ENCODE measurements at regions not wholly inside any gene's neighbourhood (a gene's known extent, or its start where the extent isn't known, plus 50 kb on each side); places are given as distances from the start of the nearest gene placed in this dataset.
"Not testable (repeated sequence)": the region's sequence is repeated elsewhere in the genome, so short reads cannot be mapped to it uniquely, and the experiment has no call there.

- intact Hi-C loops (cut with DNase I); DNase-seq; H3K4me3 ChIP-seq; H3K36me3 ChIP-seq; H3K27me3 ChIP-seq; H3K27ac ChIP-seq; H3K9me3 ChIP-seq: not testable (repeated sequence)
- WGBS, 2 donors = 50 to 73% methylated on average over 1 of the region's 4 CpGs
- peaks cover 3 to 26% (median 7%) of the 10 kb centered on the region in 3 donors for H3K4me1 ChIP-seq
Observed at GRCh38 chr16:29284159-29284558, 122.4 kb downstream of the NPIPB11 start.

GRCh38 chr16:29278097-29278871 lies 128.2 kb downstream of the NPIPB11 start:
- DNase-seq; H3K27me3 ChIP-seq; H3K36me3 ChIP-seq; H3K27ac ChIP-seq; intact Hi-C loops (cut with DNase I); H3K9me3 ChIP-seq; H3K4me3 ChIP-seq; H3K4me1 ChIP-seq: not testable (repeated sequence)
- 58 to 67% methylated on average over 4 to 6 of the region's 8 CpGs for WGBS, 2 donors

DNA sequence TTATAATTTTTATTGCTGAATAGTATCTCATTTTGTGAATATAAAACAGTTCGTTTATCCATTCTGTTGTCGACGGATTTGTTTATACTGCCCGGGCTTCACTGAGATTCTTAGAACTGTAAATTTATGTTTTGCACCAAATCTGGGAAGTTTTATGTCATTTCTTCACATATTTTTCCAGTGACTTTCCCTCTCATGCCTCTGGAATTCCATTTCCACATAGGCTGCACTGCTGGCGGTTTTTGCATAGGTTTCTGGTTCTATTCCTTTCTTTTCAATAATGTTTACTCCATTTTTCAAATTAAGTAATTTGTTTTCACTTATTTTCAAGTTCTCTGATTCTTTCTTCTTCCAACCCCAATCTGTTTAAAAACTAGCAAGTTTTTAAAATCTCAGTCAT lies 130.1 kb downstream of the NPIPB11 start:
- H3K4me3 ChIP-seq; DNase-seq; H3K27me3 ChIP-seq; H3K9me3 ChIP-seq; intact Hi-C loops (cut with DNase I); H3K27ac ChIP-seq; H3K36me3 ChIP-seq: not testable (repeated sequence)
- peaks cover 0 to 13% (median 2%) of the 10 kb centered on the region in 3 donors for H3K4me1 ChIP-seq
- WGBS, 2 donors = 78 to 80% methylated on average over 5 of the region's 5 CpGs

- peaks cover 0 to 20% (median 5%) of the 10 kb centered on the region in 3 donors for H3K4me1 ChIP-seq
- H3K27me3 ChIP-seq; H3K36me3 ChIP-seq; DNase-seq; H3K4me3 ChIP-seq; intact Hi-C loops (cut with DNase I); H3K9me3 ChIP-seq; H3K27ac ChIP-seq: not testable (repeated sequence)
- WGBS, 2 donors = 83% methylated on average over 8 to 9 of the region's 12 CpGs
Observed at GRCh38 chr16:29274055-29275035, 132.2 kb downstream of the NPIPB11 start.

- H3K4me3 ChIP-seq; intact Hi-C loops (cut with DNase I); H3K36me3 ChIP-seq; H3K27ac ChIP-seq; H3K9me3 ChIP-seq; DNase-seq; H3K27me3 ChIP-seq: not testable (repeated sequence)
- 66 to 78% methylated on average over 8 to 9 of the region's 9 CpGs for WGBS, 2 donors
- H3K4me1 ChIP-seq = peaks cover 0 to 29% (median 13%) of the 10 kb centered on the region in 3 donors
Observed at GRCh38 chr16:29273298-29274054, 133.0 kb downstream of the NPIPB11 start.

DNA sequence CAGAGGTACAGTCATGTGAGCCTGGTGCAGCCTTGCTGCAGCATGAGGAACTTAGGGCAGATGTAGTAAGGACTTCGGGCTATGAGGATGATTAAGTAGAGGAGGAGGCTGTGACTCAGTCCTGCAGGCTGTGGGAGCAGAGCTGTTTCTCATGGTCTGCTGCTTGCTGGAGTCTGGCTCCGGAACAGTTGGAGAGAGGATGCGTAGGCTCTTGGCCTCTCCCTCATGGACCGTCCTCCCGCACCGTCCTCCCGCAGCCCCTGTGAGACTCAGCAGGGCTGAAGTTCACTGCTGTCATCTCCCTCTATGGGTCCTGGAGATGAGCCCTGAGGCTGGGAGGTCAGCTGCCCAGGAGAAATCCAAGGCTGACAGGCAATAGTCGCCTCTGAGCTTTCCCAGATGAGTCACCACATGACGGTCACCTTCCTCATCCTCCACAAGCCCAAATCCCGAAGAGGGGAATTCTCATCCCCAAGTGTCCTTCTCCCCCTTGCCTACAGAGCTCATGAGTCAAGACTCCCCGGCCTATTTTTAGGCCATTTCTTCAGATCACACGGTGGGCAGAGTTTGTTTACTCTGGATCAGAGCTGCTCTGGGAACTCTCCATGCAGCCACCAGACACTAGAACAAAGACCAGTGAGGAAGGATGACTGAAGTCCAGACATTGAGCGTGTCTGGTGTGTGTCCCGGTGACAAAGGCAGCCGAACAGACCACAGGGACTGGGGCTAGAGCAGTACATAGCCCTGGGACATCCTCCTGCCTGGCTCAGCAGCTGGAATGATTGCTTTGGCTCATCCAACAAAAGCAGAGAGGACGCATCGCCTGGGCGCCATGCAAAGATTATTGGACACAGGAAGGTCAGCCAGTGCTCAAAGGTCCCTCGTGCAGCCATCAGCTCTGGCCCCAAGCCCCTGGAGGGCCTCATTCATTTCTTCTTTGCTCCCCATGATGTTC lies 134.5 kb downstream of the NPIPB11 start:
- 43 to 48% methylated on average over 2 of the region's 19 CpGs for WGBS, 2 donors
- peak overlapping the region in 3 of 4 donors; percentile 1 to 39 (median 34) for H3K27ac ChIP-seq

DNA sequence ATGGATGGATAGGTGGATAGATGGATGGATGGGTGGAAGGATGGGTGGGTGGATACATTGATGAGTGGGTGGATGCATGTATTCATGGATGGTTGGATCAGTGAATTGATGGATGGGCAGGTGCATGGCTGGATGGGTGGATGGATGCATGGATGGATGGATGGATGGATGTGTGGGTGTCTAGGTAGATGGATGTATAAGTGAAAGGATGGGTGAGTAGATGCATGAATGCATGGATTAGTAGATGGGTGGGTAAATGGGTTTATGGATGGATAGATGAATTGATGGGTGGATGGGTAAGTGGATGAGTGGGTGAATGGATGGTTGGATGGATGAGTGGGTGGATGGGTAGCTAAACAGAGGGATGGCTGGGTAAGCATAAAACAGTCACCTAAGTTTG lies 135.6 kb downstream of the NPIPB11 start:
- Histone ChIP-seq H3K27ac (peak overlapping the region in 1 of 4 donors; percentile 39), H3K4me1 (peaks cover 0 to 32% (median 15%) of the 10 kb centered on the region in 3 donors)
- H3K36me3 ChIP-seq; H3K27me3 ChIP-seq; intact Hi-C loops (cut with DNase I); DNase-seq; H3K9me3 ChIP-seq; H3K4me3 ChIP-seq: not testable (repeated sequence)

More for the DNA sequence above, 134.5 kb downstream of the NPIPB11 start:
- H3K4me3 ChIP-seq; DNase-seq; H3K9me3 ChIP-seq; H3K27me3 ChIP-seq; H3K36me3 ChIP-seq; intact Hi-C loops (cut with DNase I): not testable (repeated sequence)
- H3K4me1 ChIP-seq = peaks cover 0 to 32% (median 15%) of the 10 kb centered on the region in 3 donors

DNA sequence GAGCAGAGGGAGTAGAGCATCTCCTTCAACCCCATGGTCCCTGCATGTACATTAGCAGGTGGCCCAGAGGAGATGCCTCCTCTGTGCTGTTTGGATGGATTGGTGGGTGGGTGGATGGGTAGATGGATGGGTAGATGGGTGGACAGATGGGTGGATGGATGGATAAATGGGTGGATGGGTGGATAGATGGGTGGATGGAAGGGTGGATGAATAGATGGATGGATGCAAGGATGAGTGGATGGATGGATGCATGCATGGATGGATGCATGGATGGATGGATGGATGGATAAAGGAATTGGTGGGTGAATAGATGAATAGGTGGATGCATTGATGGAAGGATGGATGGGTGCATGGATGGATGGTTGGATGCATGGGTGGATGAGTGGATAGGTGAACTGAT lies 136.5 kb downstream of the NPIPB11 start:
- intact Hi-C loops (cut with DNase I); DNase-seq; H3K9me3 ChIP-seq; H3K27ac ChIP-seq; H3K4me3 ChIP-seq; H3K27me3 ChIP-seq; H3K36me3 ChIP-seq: not testable (repeated sequence)
- peaks cover 0 to 34% (median 17%) of the 10 kb centered on the region in 3 donors for H3K4me1 ChIP-seq

DNA sequence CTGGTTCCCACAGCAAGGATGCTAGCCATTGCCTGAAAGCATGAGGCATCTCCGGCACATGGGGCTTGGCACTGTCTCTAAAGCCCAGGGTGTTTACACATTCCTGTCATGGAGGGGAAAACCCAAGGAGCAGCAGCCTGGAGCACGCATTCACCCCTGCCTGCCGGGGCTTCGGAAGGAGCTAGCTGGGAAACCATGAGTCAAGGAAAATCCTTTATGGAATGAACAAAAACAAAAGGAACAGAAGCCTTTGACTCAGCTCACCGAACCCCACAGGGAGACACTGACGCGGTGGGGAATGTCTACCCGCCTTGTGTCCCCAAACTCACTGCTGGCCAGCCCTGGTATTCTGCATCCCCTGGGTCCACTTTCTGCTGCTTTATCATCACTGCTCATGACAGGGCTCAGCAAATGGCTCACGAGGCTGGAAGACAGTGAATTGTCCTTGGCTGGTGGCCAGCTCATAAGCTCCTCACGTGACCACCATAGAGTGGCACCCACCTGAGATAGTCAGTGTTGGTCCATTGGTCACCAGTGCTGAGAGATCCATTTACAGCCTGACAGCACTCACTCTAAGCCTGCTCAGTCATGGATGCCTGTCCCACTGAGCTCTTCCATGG lies 137.2 kb downstream of the NPIPB11 start:
- Histone ChIP-seq H3K4me1 (peaks cover 0 to 42% (median 24%) of the 10 kb centered on the region in 3 donors), H3K27ac (peak overlapping the region in 2 of 4 donors; percentile 40 to 75)
- H3K36me3 ChIP-seq; H3K4me3 ChIP-seq; H3K27me3 ChIP-seq; DNase-seq; intact Hi-C loops (cut with DNase I); H3K9me3 ChIP-seq: not testable (repeated sequence)
- 17 to 43% methylated on average over 5 to 6 of the region's 10 CpGs for WGBS, 2 donors

GRCh38 chr16:29268785-29269191 lies 137.7 kb downstream of the NPIPB11 start:
- peak overlapping the region in 2 of 4 donors; percentile 40 to 44 for H3K27ac ChIP-seq
- WGBS, 2 donors = 61 to 81% methylated on average over 4 of the region's 6 CpGs
- H3K9me3 ChIP-seq; H3K4me3 ChIP-seq; H3K36me3 ChIP-seq; DNase-seq; H3K27me3 ChIP-seq; intact Hi-C loops (cut with DNase I): not testable (repeated sequence)
- peaks cover 0 to 47% (median 29%) of the 10 kb centered on the region in 3 donors for H3K4me1 ChIP-seq

DNA sequence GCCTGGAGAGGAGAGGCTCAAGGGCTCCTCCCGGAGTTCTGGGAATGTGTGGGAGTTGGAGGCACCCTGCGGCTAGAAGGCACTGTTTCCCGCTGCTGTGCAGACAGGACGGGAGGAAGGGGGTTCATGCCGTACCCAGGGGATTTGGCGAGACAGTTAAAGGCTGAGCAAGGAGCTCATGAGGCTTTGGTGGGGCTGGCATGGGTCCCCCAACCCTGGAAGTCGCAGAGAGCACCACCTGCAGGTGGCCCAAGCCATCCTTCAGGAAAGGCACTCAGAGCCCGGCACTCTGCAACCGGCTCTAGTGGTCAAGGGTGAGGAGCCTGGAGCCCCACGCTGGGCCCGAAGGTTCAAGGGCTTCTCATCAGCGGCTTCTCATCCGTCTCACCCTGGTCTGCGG lies 138.2 kb downstream of the NPIPB11 start:
- Histone ChIP-seq H3K27ac (peak overlapping the region in 1 of 4 donors; percentile 40), H3K4me1 (peaks cover 0 to 50% (median 30%) of the 10 kb centered on the region in 3 donors)
- WGBS, 2 donors = 83% methylated on average over 7 of the region's 14 CpGs; no CpG with 5 or more reads in 1 of the 2 donors
- intact Hi-C loops (cut with DNase I); H3K36me3 ChIP-seq; DNase-seq; H3K27me3 ChIP-seq; H3K9me3 ChIP-seq; H3K4me3 ChIP-seq: not testable (repeated sequence)

All from esophagus squamous epithelium (tissue), 5 donors.